ENCODE measurements at regions not wholly inside any gene's neighbourhood (a gene's known extent, or its start where the extent isn't known, plus 50 kb on each side); places are given as distances from the start of the nearest gene placed in this dataset.
A peak's percentile ranks its signal among the peaks of the same experiment; 100 is the strongest.

DNA sequence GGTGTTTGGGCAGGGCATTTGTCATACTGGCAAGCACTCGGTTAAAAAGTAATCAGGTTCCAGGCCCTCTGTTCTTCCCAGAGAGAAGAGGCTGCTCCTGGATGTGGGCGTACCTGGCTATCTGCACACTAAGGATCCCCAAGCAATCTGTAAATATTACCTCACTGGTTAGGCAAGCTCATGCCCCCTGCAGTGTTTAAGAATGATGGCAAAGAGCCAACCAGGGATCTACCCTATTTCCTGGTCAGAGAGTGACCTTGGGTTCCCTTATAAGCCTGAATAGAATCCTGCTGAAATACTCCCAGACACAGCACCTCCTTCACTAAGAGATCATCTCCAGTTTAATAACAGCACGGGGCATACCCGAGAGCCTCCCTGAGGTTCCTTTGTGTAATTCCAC lies 181.2 kb downstream of the PIK3R1 start (continued):
- TF ChIP-seq TBL1XR1 (IDR thresholded peaks at IDR 0.05; ENCODE audit: borderline replicate concordance, low read length, partially characterized antibody) = no peak
- TF ChIP-seq, protein P1, sequence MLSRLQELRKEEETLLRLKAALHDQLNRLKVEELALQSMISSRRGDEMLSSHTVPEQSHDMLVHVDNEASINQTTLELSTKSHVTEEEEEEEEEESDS (CRISPR knock-in tag; IDR thresholded peaks at IDR 0.05; ENCODE audit: borderline replicate concordance) = no peak
- no peak for TF ChIP-seq ELF4 (CRISPR knock-in tag; IDR thresholded peaks at IDR 0.05; ENCODE audit: borderline replicate concordance)
- peak; percentile 60; the same call in 1 of the 2 replicates for TF ChIP-seq HMG20A (CRISPR knock-in tag; IDR thresholded peaks at IDR 0.05; ENCODE audit: borderline replicate concordance)
- no peak for TF ChIP-seq KDM1A (CRISPR knock-in tag; IDR thresholded peaks at IDR 0.05)
- no peak for TF ChIP-seq FOXA1 (IDR thresholded peaks at IDR 0.05)
- TF ChIP-seq FOXA1 (CRISPR knock-in tag; IDR thresholded peaks at IDR 0.05) = peak; percentile 41; the same call in 1 of the 2 replicates
- no peak for TF ChIP-seq NFYC (CRISPR knock-in tag; IDR thresholded peaks at IDR 0.05)
- TF ChIP-seq ELF1 (CRISPR knock-in tag; IDR thresholded peaks at IDR 0.05) = peak; percentile 45; the same call in 1 of the 2 replicates
- TF ChIP-seq ATF1 (CRISPR knock-in tag; IDR thresholded peaks at IDR 0.05) = no peak
- TF ChIP-seq ZNF670 (CRISPR knock-in tag; IDR thresholded peaks at IDR 0.05; ENCODE audit: borderline replicate concordance) = no peak
- TF ChIP-seq, protein P2, sequence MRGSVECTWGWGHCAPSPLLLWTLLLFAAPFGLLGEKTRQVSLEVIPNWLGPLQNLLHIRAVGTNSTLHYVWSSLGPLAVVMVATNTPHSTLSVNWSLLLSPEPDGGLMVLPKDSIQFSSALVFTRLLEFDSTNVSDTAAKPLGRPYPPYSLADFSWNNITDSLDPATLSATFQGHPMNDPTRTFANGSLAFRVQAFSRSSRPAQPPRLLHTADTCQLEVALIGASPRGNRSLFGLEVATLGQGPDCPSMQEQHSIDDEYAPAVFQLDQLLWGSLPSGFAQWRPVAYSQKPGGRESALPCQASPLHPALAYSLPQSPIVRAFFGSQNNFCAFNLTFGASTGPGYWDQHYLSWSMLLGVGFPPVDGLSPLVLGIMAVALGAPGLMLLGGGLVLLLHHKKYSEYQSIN (CRISPR knock-in tag; IDR thresholded peaks at IDR 0.05; ENCODE audit: borderline replicate concordance) = no peak
- no peak for TF ChIP-seq SOX6 (IDR thresholded peaks at IDR 0.05)
- TF ChIP-seq SOX6 (CRISPR knock-in tag; IDR thresholded peaks at IDR 0.05) = peak; percentile 54; the same call in 1 of the 2 replicates
- TF ChIP-seq ESRRA (CRISPR knock-in tag; IDR thresholded peaks at IDR 0.05; ENCODE audit: low read depth) = peak; percentile 61; the same call in 1 of the 2 replicates
- TF ChIP-seq, protein P3, sequence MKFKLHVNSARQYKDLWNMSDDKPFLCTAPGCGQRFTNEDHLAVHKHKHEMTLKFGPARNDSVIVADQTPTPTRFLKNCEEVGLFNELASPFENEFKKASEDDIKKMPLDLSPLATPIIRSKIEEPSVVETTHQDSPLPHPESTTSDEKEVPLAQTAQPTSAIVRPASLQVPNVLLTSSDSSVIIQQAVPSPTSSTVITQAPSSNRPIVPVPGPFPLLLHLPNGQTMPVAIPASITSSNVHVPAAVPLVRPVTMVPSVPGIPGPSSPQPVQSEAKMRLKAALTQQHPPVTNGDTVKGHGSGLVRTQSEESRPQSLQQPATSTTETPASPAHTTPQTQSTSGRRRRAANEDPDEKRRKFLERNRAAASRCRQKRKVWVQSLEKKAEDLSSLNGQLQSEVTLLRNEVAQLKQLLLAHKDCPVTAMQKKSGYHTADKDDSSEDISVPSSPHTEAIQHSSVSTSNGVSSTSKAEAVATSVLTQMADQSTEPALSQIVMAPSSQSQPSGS (CRISPR knock-in tag; IDR thresholded peaks at IDR 0.05) = 0 out of 2 replicates have a peak, but pooled peaks have one; percentile 47
- no peak for TF ChIP-seq CREB1 (IDR thresholded peaks at IDR 0.05)
- peak; percentile 49 for TF ChIP-seq CREB1 (CRISPR knock-in tag; IDR thresholded peaks at IDR 0.05)
- no peak for TF ChIP-seq NFE2L1 (CRISPR knock-in tag; IDR thresholded peaks at IDR 0.05; ENCODE audit: borderline replicate concordance)
- TF ChIP-seq, protein P4, sequence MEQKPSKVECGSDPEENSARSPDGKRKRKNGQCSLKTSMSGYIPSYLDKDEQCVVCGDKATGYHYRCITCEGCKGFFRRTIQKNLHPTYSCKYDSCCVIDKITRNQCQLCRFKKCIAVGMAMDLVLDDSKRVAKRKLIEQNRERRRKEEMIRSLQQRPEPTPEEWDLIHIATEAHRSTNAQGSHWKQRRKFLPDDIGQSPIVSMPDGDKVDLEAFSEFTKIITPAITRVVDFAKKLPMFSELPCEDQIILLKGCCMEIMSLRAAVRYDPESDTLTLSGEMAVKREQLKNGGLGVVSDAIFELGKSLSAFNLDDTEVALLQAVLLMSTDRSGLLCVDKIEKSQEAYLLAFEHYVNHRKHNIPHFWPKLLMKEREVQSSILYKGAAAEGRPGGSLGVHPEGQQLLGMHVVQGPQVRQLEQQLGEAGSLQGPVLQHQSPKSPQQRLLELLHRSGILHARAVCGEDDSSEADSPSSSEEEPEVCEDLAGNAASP (CRISPR knock-in tag; IDR thresholded peaks at IDR 0.05; ENCODE audit: borderline replicate concordance) = peak; percentile 43; the same call in 1 of the 2 replicates
- TF ChIP-seq GATAD2A (CRISPR knock-in tag; IDR thresholded peaks at IDR 0.05) = peak; percentile 67; the same call in 1 of the 2 replicates
- TF ChIP-seq SOX13 (IDR thresholded peaks at IDR 0.05) = no peak
- peak in 1 of 2 experiments; percentile 57; a peak in 2 of 4 replicates for TF ChIP-seq SOX13 (CRISPR knock-in tag; conservative IDR thresholded peaks at IDR 0.05 in 1 of 2, IDR thresholded peaks at IDR 0.05 in 1 of 2)
- TF ChIP-seq, protein P5, sequence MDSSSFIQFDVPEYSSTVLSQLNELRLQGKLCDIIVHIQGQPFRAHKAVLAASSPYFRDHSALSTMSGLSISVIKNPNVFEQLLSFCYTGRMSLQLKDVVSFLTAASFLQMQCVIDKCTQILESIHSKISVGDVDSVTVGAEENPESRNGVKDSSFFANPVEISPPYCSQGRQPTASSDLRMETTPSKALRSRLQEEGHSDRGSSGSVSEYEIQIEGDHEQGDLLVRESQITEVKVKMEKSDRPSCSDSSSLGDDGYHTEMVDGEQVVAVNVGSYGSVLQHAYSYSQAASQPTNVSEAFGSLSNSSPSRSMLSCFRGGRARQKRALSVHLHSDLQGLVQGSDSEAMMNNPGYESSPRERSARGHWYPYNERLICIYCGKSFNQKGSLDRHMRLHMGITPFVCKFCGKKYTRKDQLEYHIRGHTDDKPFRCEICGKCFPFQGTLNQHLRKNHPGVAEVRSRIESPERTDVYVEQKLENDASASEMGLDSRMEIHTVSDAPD (CRISPR knock-in tag; IDR thresholded peaks at IDR 0.05) = 0 out of 2 replicates have a peak, but pooled peaks have one; percentile 52
- TF ChIP-seq, protein P6, sequence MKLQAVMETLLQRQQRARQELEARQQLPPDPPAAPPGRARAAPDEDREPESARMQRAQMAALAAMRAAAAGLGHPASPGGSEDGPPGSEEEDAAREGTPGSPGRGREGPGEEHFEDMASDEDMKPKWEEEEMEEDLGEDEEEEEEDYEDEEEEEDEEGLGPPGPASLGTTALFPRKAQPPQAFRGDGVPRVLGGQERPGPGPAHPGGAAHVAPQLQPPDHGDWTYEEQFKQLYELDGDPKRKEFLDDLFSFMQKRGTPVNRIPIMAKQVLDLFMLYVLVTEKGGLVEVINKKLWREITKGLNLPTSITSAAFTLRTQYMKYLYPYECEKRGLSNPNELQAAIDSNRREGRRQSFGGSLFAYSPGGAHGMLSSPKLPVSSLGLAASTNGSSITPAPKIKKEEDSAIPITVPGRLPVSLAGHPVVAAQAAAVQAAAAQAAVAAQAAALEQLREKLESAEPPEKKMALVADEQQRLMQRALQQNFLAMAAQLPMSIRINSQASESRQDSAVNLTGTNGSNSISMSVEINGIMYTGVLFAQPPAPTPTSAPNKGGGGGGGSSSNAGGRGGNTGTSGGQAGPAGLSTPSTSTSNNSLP (IDR thresholded peaks at IDR 0.05; ENCODE audit: low read depth, low read length) = 0 out of 2 replicates have a peak, but pooled peaks have one; percentile 4
- TF ChIP-seq GFI1 (CRISPR knock-in tag; IDR thresholded peaks at IDR 0.05; ENCODE audit: borderline replicate concordance) = no peak; the same call in 1 of the 2 replicates

Measured in HepG2 (cell line).